Endothelial cell of umbilical vein (primary cell): ENCODE measurements at regions not wholly inside any gene's neighbourhood (a gene's known extent, or its start where the extent isn't known, plus 50 kb on each side); places are given as distances from the start of the nearest gene placed in this dataset.

Experiments used
- POLR2AphosphoS5 ChIP-seq: IDR thresholded peaks from 2 replicates; pipeline ENCODE4 v1.6.1; 2012; ENCODE audit warnings: low read depth, mild to moderate bottlenecking, control low read depth, low read length, moderate library complexity; ENCODE audit not compliant: insufficient read depth
- TF ChIP-seq, protein P1 (sequence below), 2 donors: IDR thresholded peaks; 1 replicate in 1 of 2; 2 replicates in 1 of 2; pipeline ENCODE4 v1.5.1; 2011; ENCODE audit warnings: low read length in 2 of 2, mild to moderate bottlenecking in 2 of 2, moderate library complexity in 2 of 2, control low read depth in 1 of 2, inconsistent platforms in 1 of 2, low read depth in 1 of 2; ENCODE audit not compliant: insufficient read depth in 1 of 2; ENCODE audit errors: extremely low read depth in 1 of 2

GRCh38 chr5:20129501-20129900 is 141.5 kb upstream of the CDH18 start:
- TF ChIP-seq, protein P1, sequence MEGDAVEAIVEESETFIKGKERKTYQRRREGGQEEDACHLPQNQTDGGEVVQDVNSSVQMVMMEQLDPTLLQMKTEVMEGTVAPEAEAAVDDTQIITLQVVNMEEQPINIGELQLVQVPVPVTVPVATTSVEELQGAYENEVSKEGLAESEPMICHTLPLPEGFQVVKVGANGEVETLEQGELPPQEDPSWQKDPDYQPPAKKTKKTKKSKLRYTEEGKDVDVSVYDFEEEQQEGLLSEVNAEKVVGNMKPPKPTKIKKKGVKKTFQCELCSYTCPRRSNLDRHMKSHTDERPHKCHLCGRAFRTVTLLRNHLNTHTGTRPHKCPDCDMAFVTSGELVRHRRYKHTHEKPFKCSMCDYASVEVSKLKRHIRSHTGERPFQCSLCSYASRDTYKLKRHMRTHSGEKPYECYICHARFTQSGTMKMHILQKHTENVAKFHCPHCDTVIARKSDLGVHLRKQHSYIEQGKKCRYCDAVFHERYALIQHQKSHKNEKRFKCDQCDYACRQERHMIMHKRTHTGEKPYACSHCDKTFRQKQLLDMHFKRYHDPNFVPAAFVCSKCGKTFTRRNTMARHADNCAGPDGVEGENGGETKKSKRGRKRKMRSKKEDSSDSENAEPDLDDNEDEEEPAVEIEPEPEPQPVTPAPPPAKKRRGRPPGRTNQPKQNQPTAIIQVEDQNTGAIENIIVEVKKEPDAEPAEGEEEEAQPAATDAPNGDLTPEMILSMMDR (IDR thresholded peaks at IDR 0.05; ENCODE audit: extremely low read depth in 1 of 2, insufficient read depth in 1 of 2, low read depth in 1 of 2, low read length in 2 of 2), result no peak
- TF ChIP-seq POLR2AphosphoS5, result no peak
